Caki2 (cell line): ENCODE measurements at regions not wholly inside any gene's neighbourhood (a gene's known extent, or its start where the extent isn't known, plus 50 kb on each side); places are given as distances from the start of the nearest gene placed in this dataset.
A peak's percentile ranks its signal among the peaks of the same experiment; 100 is the strongest.

Source experiments
- DNase-seq: peaks from one replicate; pipeline ENCODE4 v3.0.0-alpha.2; 2015; ENCODE audit warnings: low read depth
- in situ Hi-C: cut with HindIII; loops from 2 replicates; pipeline ENCODE4 v1.10.0; 2016; ENCODE audit warnings: low sequenced_read_pairs, low pct_unique_long_range_greater_than_20kb, mixed read lengths

DNA sequence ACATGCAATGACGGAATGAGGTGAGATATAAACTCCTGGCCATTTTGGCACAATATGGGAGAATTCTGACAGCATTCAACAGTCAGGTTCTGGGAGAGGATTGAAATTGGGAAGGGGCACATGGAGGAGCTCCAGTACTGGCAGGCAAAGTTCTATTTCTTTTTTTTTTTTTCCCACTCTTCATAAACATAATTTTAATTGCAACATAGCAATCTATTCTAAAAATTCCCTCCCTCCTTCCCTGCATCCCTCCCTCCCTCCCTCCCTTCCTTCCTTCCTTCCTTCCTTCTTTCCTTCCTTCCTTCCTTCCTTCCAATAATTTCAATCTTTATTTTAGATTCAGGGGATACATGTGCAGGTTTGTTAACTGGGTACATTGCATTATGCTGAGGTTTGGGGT lies 93.2 kb downstream of the PTCSC3 start:
- in situ Hi-C loops, result no loop called here
- no peak for DNase-seq

DNA sequence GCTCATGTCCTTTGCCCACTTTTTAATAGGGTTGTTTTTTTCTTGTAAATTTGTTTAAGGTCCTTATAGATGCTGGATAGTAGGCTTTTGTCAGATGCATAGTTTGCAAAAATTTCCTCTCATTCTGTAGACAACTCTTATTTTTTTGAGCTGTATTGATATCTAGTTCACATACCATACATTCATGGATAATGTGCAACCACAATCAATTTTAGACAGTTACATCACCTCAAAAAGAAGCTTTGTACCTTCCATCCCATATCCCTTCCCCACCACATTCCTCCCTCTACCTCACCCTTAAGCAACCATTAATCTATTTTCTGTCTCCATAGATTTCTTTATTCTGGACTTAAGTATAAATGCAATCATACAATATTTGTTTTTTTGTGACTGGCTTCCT lies 98.4 kb downstream of the PTCSC3 start:
- in situ Hi-C loops, result no loop called here
- DNase-seq, result no peak

DNA sequence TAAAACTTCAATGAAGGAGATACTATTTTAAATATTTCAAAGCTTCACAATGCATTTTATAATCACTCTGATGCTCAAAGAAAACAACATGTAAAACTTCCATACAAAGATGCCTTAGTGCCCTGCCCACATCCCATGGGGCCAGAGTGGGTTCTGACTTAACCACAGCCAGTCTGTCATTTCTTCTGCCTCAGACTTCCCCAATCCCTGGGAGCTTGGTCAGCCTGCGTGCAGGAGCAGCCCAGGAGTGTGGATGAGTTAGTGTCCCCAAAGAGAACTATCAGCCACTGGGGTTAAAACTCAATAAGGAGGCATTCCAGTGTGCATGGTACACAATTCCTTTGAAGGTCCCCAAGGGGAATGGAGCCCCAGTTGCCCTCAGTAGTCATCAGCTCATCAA lies 100.3 kb downstream of the PTCSC3 start:
- in situ Hi-C loops, result no loop called here
- DNase-seq, result no peak

DNA sequence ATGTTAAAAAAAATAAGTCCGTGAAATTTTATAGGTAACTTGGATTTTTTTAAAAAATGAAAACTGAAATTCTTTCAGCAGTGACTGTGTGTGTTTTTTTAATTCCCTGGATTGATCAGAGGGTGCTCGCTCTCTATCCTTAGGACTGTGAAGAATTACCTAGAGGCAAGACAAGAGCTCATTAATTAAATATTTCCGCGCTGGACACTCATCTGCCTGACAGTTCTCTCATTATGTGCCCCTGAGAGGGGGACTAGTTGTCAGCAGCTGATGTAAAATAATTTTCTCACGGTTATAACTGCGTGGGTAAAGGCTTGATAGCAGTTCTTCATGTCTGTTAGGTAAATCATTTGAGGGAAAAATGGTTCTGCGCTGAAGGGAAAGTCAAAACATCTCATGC lies 101.3 kb downstream of the PTCSC3 start:
- in situ Hi-C loops, result no loop called here

DNA sequence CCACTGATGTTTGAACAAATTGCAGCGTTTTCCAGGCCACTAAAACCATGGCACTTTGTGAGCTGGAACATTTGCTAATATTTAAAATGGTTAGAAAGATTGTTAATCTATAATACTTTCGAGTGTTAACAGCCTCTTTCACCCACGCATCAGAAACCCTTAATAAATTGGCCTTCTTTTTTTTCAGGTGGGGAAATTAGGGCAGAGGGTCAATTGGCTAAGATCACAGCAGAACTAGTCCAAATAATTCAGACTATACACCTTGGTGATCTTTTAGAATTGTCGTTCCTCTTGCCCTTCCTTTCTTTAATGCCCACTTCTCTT lies 105.8 kb downstream of the PTCSC3 start:
- in situ Hi-C loops, result no loop called here
- DNase-seq, result no peak

More for the DNA sequence above, 101.3 kb downstream of the PTCSC3 start:
- no peak for DNase-seq

DNA sequence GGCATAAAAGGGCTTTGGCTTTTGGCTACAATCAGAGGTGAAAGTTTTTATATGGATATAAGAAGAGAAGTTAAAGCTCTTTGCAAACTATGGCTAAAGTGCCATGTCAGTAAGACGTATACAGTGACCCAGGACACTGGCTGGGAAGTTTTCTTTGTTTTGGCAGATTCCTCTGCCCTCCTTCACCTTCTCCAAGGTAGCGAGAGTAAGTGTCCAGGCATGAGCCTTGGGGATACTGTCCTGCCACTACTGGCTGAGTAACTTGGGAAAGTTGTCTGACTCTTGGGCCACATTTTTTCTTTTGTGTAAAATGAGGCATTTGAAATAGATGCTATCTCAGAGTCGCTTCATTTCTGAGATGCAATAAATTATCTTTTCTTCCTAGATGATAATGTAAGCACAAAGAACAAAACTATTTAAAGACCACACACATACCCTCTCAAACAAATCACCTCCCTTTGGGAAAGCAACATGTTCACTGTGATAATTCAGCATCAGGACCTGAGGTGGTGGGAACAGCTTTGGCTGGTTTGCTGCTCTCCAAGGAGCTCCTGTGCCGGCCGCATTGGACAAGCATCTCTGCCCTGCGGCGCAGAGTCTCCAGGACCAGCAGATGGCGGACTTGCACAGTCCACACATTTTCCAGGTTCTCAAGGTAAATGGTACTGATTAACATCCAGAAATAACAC lies 106.3 kb downstream of the PTCSC3 start:
- in situ Hi-C loops, result no loop called here
- peak; percentile 55 for DNase-seq

DNA sequence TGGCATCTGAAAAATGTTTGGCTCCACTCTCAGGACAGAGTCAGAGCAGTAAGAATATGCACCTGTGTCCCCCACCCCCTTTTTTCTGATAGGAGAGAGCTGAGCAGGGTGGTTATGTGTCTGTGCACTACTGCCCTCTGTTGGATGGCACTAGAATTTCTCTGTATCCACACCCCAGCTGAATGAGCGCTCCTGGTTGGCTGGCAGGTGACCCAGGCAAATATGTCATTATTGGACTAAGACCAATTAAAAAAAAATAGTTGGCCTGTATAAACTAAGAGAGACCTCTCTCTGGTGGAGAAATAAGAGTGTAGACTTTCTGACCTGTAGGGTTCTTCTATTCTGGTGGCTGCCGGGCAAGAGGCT lies 107.0 kb downstream of the PTCSC3 start:
- in situ Hi-C loops, result no loop called here

DNA sequence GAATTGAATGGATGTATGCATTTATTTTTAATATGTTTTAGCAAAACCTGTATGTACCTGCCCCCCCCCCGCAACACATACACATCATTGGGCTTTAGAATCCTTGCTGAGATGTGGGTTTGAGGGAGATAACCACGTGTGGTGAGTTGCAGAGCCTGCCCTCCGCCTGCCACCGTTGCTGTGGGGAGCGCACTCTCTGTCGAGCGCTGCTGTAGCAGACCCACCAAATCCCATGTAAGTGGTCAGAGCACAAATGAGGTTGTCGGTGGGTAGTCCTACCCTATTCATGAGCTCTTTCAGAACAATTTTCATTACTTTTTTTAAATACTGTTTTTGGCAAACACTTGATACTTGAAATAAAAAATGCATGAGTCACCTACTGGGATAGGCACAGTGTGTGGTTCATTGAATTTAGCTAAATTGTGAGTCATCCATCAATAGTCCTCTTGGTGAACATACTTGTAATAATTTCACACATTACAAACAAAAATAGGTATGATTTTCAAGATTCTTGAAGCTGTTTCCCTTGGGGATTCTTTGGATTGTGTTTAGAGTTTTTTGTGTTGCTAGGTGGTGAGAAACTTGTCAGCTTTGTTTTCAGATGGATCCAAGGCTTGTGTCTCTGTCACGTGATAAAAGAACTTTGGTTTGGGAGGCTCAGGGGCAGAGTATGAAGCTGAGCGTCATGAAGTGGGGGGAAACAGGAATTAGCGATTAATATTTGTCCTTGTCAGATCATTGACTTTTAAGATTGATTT lies 107.6 kb downstream of the PTCSC3 start:
- peak; percentile 40 for DNase-seq
- in situ Hi-C loops, result no loop called here

More for the DNA sequence above, 107.0 kb downstream of the PTCSC3 start:
- DNase-seq, result peak; percentile 50

DNA sequence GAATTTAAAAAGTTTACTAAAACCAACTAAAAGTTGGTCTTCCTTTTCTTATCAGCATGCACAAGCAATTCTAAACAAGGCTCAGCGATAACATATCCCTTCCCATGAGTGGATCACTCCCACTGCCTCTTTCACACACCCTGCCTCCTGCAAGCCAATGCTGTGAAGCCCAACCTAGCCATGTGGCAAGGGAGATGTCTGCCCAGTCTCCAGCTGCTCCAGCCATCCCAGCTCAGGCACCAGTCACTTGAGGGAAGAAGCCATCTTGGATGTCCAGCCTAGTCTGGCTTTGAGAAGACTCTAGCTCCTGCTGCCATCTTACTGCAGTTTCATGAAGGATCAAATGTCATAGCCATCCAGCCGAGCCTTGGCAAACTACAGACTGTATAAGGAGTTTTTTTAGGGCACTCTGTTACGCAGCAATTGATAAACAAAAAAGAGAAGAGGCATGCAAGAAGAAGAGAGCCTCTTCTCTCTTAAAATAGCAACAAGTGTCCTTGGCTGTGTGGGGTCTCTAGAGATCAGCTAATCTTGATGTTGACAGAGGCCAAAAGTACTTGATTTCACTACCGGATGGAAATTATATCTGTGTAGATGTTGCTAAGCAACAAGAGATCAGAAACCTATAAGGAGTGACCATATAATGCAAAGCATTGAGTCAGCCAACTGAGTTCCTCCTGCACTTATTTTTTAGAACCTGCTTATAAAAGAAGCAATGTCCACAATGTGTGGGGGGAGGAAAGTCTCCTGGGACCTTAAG lies 108.9 kb downstream of the PTCSC3 start:
- in situ Hi-C loops, result no loop called here
- no peak for DNase-seq

DNA sequence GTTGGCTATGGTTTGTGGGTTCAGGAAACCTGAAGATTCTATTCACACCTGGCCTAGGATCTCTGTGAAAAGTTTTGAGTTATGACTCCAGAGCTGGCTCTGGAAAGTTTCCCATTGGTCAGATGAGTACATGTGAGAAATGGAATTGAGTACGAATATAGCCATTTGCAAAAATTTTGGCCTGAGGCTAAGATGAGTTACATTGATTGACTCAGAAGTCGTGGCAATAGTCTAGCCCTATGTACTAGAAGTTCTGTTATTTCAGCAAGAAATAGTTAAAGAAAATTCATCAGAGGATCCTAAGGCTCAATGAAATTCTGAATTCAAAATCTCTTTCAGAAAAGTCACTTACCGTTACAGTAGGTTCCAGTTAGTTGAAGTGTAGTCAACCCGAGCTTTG lies 109.9 kb downstream of the PTCSC3 start:
- in situ Hi-C loops, result no loop called here
- no peak for DNase-seq

DNA sequence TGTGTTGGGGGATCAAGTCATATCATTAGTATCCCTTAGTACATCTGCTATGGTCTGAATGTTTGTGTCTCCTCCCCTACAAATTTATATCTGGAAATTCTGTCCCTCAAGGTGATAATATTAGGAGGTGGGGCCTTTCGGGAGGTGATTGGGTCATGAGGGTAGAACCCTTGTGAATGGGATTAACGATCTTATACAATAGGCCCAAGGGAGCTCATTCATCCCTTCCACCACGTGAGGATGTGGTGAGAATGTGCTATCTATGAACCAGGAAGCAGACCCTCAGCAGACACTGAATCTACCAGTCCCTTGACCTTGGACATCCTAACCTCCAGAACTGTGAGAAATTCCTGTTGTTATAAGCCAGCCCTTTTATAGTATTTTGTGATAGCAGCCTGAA lies 110.7 kb downstream of the PTCSC3 start:
- in situ Hi-C loops, result no loop called here
- no peak for DNase-seq

DNA sequence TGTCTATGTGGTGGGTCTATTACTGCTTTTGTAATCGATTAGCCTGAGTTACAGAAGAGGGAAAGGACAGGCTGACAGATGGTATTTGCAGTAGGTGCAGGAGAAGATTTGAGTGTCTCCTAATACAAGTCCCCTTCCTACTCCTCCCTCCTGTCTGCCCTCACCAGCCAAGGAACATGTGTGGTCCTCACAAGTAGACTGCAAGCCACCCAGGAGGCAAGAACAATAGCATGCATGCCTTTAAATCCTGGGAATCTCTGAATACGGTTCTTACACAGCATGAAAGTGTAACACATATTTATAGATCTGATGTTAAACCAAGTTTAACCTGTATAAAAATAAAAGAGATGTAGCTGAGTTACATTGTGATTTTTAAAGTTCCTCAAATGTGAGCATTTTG lies 117.0 kb downstream of the PTCSC3 start:
- in situ Hi-C loops, result no loop called here
- DNase-seq, result no peak

DNA sequence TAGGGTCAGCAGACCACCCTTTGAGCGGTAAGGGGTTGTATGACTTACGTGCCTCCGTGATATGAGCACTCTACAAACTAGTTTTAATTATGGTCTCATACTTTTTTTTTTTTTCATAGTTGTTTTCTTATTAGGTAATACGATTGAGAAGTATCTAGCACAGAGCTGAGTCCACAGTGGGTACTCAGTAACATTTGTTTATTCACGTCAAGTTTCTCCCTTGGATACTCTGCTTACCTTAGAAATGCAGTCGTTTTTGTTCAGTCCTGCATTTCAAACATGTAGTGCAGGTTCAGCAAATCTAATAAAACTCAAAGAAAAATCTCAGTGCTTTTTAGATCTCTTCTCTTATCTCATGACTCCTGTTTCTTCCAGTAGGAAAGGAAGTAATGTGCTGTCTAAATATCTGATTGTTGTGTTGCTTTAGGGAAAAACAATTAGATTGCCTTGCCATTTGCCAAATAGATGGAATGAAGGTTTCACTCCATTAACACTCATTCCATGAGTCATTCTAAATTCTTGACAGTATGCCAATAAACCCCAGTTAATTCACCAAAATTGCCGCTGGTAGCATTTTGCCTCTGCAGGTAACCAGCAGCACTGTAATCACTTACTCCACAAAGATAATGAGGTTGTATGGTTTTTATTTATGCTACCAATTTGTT lies 118.9 kb downstream of the PTCSC3 start:
- DNase-seq, result peak; percentile 17
- in situ Hi-C loops, result no loop called here

DNA sequence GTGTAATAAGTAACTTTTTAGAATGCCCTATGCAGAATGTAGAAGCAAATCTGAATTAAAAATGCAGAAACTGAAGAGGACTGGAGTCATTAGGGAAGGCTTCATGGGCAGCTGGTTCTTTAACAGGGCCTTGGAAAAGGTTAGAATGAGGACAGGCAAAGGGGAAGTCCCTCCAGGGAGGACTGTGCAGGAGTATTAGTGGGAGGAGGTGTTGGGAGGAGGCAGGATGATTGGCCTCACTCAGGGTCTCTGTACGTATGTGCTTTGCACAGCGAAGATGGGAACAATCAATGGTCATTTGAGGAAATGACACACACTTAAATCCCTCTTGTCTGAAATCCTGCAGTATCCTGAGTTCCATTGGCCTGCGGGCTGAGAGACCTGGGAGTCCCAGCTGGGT lies 119.7 kb downstream of the PTCSC3 start:
- in situ Hi-C loops, result no loop called here
- DNase-seq, result no peak

DNA sequence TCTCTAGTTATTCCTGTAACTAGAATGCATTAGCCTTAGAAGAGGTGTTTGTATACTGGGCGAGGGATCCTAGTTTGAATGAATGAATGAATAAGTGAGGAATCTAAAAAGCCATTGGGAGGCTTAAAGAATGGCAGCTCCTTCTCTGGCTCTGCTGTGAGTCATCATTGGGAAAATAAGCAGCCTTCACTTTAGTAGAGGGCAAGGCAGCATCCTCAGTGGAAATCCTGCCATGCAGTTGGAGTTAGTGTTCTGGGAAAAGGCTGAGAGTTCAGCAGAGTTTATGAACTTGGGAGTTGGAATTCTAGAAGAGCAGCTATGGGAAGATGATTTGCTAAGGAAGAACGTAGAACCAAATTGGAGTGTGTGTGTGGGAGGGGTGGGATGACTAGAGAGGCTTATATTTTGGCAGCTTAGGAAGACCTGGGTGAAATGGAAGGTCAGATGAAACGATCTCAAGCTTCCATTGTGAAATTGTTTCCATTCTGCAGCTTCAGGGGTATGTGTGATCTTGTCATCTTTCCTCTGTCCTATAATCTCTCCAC lies 120.8 kb downstream of the PTCSC3 start:
- in situ Hi-C loops, result no loop called here
- DNase-seq, result no peak

DNA sequence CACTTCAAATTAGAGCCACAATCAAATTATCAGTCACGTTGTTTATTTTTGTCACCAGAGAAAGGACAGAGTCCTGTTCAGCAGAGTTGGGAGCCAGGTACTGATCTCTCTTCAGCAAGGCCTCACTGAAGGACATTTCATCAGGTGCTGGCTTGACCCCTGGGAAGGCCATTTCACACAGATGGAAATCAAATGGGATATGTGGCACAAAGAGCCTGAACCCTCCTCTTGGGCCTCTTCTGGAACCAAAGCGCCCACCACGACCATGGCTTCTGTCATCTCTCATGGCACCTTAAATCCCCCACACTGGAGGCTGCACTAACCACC lies 121.5 kb downstream of the PTCSC3 start:
- DNase-seq, result no peak
- in situ Hi-C loops, result no loop called here

DNA sequence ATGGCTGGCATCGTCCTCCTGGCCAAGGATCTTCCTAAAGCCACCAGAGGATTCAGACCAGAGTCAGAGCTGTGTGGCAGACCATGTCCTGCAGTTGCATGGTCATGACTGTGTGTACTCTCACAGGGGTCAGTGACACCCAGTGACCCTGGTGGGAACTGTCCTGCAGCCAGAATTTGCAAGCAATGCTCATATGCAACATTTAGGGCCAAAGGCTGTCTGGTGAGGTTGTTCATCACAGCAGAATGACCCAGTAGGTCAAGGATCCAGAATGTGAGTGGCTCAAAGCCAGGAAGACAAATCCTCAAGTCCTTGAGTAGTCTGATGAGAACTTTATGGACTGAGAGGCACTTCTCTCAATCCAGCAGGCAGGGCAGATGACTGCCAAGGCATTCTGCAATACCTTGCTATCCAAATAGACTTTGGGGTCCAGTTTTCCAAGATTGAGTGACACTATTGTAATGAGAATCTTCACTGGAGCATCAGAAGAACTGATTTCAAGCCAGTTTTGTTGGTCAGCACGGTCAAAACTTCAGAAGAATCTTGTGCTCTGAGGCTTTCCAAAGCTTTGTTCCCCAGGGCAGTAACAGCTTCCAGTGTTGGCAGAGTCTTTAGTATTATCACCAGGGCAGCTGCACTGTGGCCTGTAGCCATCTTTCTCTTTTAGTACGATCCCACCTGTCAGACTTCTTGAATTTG lies 122.0 kb downstream of the PTCSC3 start:
- in situ Hi-C loops, result no loop called here
- no peak for DNase-seq

DNA sequence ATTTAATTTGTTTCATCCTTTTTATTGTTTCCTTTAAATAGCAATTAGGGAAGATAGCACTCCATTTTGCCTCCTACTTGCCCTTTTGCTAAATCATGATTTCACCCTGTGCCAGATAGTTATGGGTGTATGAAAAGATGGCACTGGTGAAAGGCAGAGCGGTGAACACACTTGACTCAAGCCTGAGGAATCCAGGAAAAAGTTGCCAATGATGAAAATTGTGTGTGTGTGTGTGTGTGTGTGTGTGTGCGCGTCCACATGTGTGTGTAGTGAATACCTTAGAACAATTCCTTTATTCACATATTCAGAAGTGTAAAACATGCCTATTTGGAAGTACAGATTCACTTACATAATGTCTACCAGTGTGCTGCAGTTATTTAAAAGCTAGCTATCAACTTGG lies 123.8 kb downstream of the PTCSC3 start:
- in situ Hi-C loops, result no loop called here
- DNase-seq, result no peak
